Keratinocyte (primary cell): ENCODE measurements at regions not wholly inside any gene's neighbourhood (a gene's known extent, or its start where the extent isn't known, plus 50 kb on each side); places are given as distances from the start of the nearest gene placed in this dataset.

ENCODE experiments used
- DNase-seq: peaks from one replicate; pipeline ENCODE4 v3.0.0-alpha.2; 2011; ENCODE audit warnings: low read depth, missing footprints, low spot score
- FAIRE-seq: peaks from 2 replicates; lab custom pipeline; 2011; peaks lifted over from hg19 to GRCh38; lab: Jason Lieb, UNC
- H2AFZ ChIP-seq: 2 replicates; pipeline ENCODE4 v1.6.0; 2012; ENCODE audit warnings: low read length, control low read depth, inconsistent platforms; ENCODE audit not compliant: control insufficient read depth
- H3K27ac ChIP-seq: 2 replicates; pipeline ENCODE4 v1.5.1; 2011; ENCODE audit warnings: low read length; ENCODE audit not compliant: control insufficient read depth, insufficient read depth
- H3K27me3 ChIP-seq: 3 replicates; pipeline ENCODE4 v1.6.0; 2011; ENCODE audit warnings: low read length; ENCODE audit not compliant: control insufficient read depth, insufficient read depth; ENCODE audit errors: extremely low read depth
- H3K36me3 ChIP-seq, 2 experiments: 2 replicates in 1 of 2; 3 replicates in 1 of 2; pipeline ENCODE4 v1.5.1; 2011; ENCODE audit warnings: low read length in 2 of 2, mild to moderate bottlenecking in 1 of 2; ENCODE audit not compliant: control insufficient read depth in 2 of 2, insufficient read depth in 2 of 2; ENCODE audit errors: extremely low read depth in 1 of 2
- H3K4me1 ChIP-seq: 3 replicates; pipeline ENCODE4 v1.5.1; 2011; ENCODE audit warnings: low read length; ENCODE audit not compliant: control insufficient read depth, insufficient read depth; ENCODE audit errors: extremely low read depth
- H3K4me2 ChIP-seq: 3 replicates; pipeline ENCODE4 v1.6.0; 2011; ENCODE audit warnings: low read depth, low read length; ENCODE audit not compliant: control insufficient read depth, insufficient read depth; ENCODE audit errors: extremely low read depth
- H3K4me3 ChIP-seq, 3 experiments: fragments of 200-600 bp in 1 of 3; sonication (generic) in 1 of 3; 2 replicates in 2 of 3; 3 replicates in 1 of 3; pipeline ENCODE4 v1.5.1; 2011 to 2016; ENCODE audit warnings: low read length in 3 of 3, mild to moderate bottlenecking in 3 of 3, control low read depth in 2 of 3, inconsistent platforms in 1 of 3, low read depth in 1 of 3, mixed read lengths in 1 of 3, mixed run types in 1 of 3, moderate library complexity in 1 of 3; ENCODE audit not compliant: control insufficient read depth in 2 of 3, insufficient read depth in 2 of 3; ENCODE audit errors: extremely low read depth in 1 of 3
- H3K79me2 ChIP-seq: 2 replicates; pipeline ENCODE4 v1.6.0; 2012; ENCODE audit warnings: low read length; ENCODE audit not compliant: control insufficient read depth, insufficient read depth
- H3K9ac ChIP-seq: 3 replicates; pipeline ENCODE4 v1.6.0; 2011; ENCODE audit warnings: low read length; ENCODE audit not compliant: control insufficient read depth, insufficient read depth; ENCODE audit errors: extremely low read depth
- H3K9me1 ChIP-seq: 3 replicates; pipeline ENCODE4 v1.6.0; 2011; ENCODE audit warnings: low read length; ENCODE audit not compliant: control insufficient read depth, insufficient read depth; ENCODE audit errors: extremely low read depth
- H3K9me3 ChIP-seq: 2 replicates; pipeline ENCODE4 v1.5.1; 2012; ENCODE audit warnings: low read depth, low read length; ENCODE audit not compliant: control insufficient read depth
- H4K20me1 ChIP-seq: 3 replicates; pipeline ENCODE4 v1.6.0; 2011; ENCODE audit warnings: low read length; ENCODE audit not compliant: control insufficient read depth, insufficient read depth; ENCODE audit errors: extremely low read depth
- EZH2 ChIP-seq: IDR thresholded peaks from one replicate; pipeline ENCODE4 v1.6.1; 2012; ENCODE audit warnings: inconsistent platforms, mild to moderate bottlenecking, low read length, moderate library complexity
- dilution Hi-C: fragments of 300-500 bp; cut with MboI; formaldehyde crosslinking; loops from one replicate; pipeline ENCODE4 v1.7.0; 2020; ENCODE audit warnings: low sequenced_read_pairs; ENCODE audit not compliant: extremely low pct_ligation_motif_present
- TF ChIP-seq, protein P1 (sequence below), 3 experiments: IDR thresholded peaks in 1 of 3; conservative IDR thresholded peaks in 1 of 3; optimal IDR thresholded peaks in 1 of 3; 2 replicates in 2 of 3; 3 replicates in 1 of 3; pipeline versions ENCODE3 to v1.5.1; 2011; ENCODE audit warnings: low read length in 3 of 3, mild to moderate bottlenecking in 3 of 3, moderate library complexity in 2 of 3, control low read depth in 1 of 3, inconsistent platforms in 1 of 3; ENCODE audit not compliant: insufficient read depth in 2 of 3; ENCODE audit errors: extremely low read depth in 1 of 3

GRCh38 chr4:176437756-176438155 lies 118.0 kb downstream of the SPCS3 start:
- TF ChIP-seq, protein P1, sequence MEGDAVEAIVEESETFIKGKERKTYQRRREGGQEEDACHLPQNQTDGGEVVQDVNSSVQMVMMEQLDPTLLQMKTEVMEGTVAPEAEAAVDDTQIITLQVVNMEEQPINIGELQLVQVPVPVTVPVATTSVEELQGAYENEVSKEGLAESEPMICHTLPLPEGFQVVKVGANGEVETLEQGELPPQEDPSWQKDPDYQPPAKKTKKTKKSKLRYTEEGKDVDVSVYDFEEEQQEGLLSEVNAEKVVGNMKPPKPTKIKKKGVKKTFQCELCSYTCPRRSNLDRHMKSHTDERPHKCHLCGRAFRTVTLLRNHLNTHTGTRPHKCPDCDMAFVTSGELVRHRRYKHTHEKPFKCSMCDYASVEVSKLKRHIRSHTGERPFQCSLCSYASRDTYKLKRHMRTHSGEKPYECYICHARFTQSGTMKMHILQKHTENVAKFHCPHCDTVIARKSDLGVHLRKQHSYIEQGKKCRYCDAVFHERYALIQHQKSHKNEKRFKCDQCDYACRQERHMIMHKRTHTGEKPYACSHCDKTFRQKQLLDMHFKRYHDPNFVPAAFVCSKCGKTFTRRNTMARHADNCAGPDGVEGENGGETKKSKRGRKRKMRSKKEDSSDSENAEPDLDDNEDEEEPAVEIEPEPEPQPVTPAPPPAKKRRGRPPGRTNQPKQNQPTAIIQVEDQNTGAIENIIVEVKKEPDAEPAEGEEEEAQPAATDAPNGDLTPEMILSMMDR (optimal IDR thresholded peaks at IDR 0.05 in 1 of 3, IDR thresholded peaks at IDR 0.05 in 1 of 3, conservative IDR thresholded peaks at IDR 0.05 in 1 of 3; ENCODE audit: extremely low read depth in 1 of 3, insufficient read depth in 2 of 3, low read length in 3 of 3) = no peak
- no peak for TF ChIP-seq EZH2

GRCh38 chr4:176438401-176438800 lies 118.6 kb downstream of the SPCS3 start:
- dilution Hi-C loops = no loop called here
- Histone ChIP-seq H2AFZ (no peak overlapping the region), H3K4me2 (no peak overlapping the region)

More at GRCh38 chr4:176437756-176438155, 118.0 kb downstream of the SPCS3 start:
- H3K27me3 ChIP-seq = no peaks in the 10 kb centered on the region
- H2AFZ ChIP-seq = no peak overlapping the region
- no peaks in the 10 kb centered on the region for H3K36me3 ChIP-seq
- H3K4me3 ChIP-seq = no peak overlapping the region
- no peaks in the 10 kb centered on the region for H4K20me1 ChIP-seq
- dilution Hi-C loops = no loop called here
- FAIRE-seq = peak; percentile 76
- DNase-seq = no peak
- no peaks in the 10 kb centered on the region for H3K9me3 ChIP-seq
- no peaks in the 10 kb centered on the region for H3K9me1 ChIP-seq
- H3K79me2 ChIP-seq = no peaks in the 10 kb centered on the region
- peaks cover 29% of the 10 kb centered on the region for H3K4me1 ChIP-seq
- H3K27ac ChIP-seq = peak overlapping the region; percentile 74
- no peak overlapping the region for H3K4me2 ChIP-seq
- no peak overlapping the region for H3K9ac ChIP-seq

More at GRCh38 chr4:176438401-176438800, 118.6 kb downstream of the SPCS3 start:
- Histone ChIP-seq H3K9me3 (no peaks in the 10 kb centered on the region), H3K4me3 (no peak overlapping the region), H3K27ac (peak overlapping the region; percentile 74), H3K9ac (no peak overlapping the region), H3K4me1 (peaks cover 34% of the 10 kb centered on the region), H3K36me3 (no peaks in the 10 kb centered on the region), H4K20me1 (no peaks in the 10 kb centered on the region), H3K9me1 (no peaks in the 10 kb centered on the region), H3K79me2 (no peaks in the 10 kb centered on the region), H3K27me3 (no peaks in the 10 kb centered on the region)
- DNase-seq = no peak
- no peak for TF ChIP-seq EZH2
- TF ChIP-seq, protein P1 (optimal IDR thresholded peaks at IDR 0.05 in 1 of 3, IDR thresholded peaks at IDR 0.05 in 1 of 3, conservative IDR thresholded peaks at IDR 0.05 in 1 of 3; ENCODE audit: extremely low read depth in 1 of 3, insufficient read depth in 2 of 3, low read length in 3 of 3) = no peak
- no peak for FAIRE-seq
